ENCODE measurements at regions not wholly inside any gene's neighbourhood (a gene's known extent, or its start where the extent isn't known, plus 50 kb on each side); places are given as distances from the start of the nearest gene placed in this dataset.

DNA sequence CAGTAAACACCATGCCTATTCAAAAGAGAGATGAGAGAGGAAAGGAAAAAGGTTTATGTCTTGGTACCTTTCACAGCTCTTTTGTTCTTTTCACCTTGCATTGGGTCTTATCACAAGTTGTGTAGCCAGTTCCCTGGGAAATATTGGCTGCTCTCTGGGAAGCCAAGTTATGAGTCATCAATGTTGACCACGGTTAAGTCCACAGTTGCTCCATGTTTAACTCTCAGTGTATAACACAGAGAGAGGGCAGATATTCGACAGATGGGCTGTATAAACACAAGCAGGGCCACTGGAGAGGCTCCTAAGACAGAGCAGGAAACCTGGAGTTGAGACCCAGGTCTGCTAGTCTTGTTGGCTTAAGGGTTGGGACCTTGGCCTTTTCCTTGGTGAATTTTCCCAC lies 718.6 kb downstream of the QKI start:
- H3K36me3 ChIP-seq (ENCODE audit: control insufficient read depth, insufficient read depth, low read length): no peaks in the 10 kb centered on the region
- H3K4me1 ChIP-seq (ENCODE audit: control insufficient read depth, insufficient read depth, low read length): no peaks in the 10 kb centered on the region
- no peak overlapping the region for H3K4me3 ChIP-seq (ENCODE audit: low read depth, low read length)

DNA sequence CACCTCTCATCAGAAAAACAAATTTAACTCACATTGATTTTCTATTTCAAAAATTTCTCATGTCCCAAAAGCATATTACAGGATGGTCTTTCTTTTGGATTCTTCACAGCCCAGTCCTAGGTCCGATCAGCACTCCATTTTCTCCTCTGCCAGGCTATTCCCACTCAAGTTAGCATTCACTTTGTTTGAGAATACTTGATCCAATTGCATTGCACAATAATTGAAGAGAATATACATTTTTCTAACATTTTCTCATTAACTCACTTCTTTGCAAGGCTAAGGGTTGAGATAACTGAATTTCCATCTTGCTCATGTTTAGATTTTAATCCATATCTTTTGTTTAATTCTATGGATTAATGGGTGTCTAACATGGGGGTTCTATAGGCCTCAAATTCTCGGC lies 716.1 kb downstream of the QKI start:
- no peaks in the 10 kb centered on the region for H3K36me3 ChIP-seq (ENCODE audit: control insufficient read depth, insufficient read depth, low read length)
- H3K27ac ChIP-seq (ENCODE audit: low read depth, low read length): no peak overlapping the region
- no peaks in the 10 kb centered on the region for H3K4me1 ChIP-seq (ENCODE audit: control insufficient read depth, insufficient read depth, low read length)

More for the DNA sequence above, 718.6 kb downstream of the QKI start:
- Histone ChIP-seq H3K27ac (ENCODE audit: low read depth, low read length) (no peak overlapping the region), H3K27me3 (ENCODE audit: control insufficient read depth, insufficient read depth, low read length) (no peaks in the 10 kb centered on the region), H3K9me3 (ENCODE audit: control insufficient read depth, insufficient read depth, low read depth, low read length) (no peaks in the 10 kb centered on the region), H3K9ac (ENCODE audit: low read length) (no peak overlapping the region)

DNA sequence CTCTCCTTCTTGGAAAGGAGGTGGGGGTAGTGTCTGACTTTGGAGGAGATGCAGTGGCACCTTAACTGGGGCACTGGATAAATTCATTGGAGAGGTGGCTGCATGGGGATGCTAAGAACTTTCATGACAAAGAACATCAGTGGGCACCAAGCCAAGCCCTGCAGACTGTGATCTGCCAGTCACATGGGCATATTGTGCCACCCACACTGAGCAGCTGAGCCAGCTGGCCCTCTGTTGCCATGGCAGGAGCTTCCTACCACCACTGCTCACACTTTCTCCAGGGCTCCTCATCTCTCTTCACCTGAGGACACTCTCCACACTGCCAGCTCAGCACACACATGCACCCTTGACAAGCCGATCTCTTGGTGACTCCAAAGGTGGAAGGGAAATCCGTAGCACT lies 715.6 kb downstream of the QKI start:
- Histone ChIP-seq H3K4me1 (ENCODE audit: control insufficient read depth, insufficient read depth, low read length) (no peaks in the 10 kb centered on the region), H3K9me3 (ENCODE audit: control insufficient read depth, insufficient read depth, low read depth, low read length) (no peaks in the 10 kb centered on the region), H3K36me3 (ENCODE audit: control insufficient read depth, insufficient read depth, low read length) (no peaks in the 10 kb centered on the region), H3K27ac (ENCODE audit: low read depth, low read length) (no peak overlapping the region), H3K27me3 (ENCODE audit: control insufficient read depth, insufficient read depth, low read length) (no peaks in the 10 kb centered on the region), H3K9ac (ENCODE audit: low read length) (no peak overlapping the region), H3K4me3 (ENCODE audit: low read depth, low read length) (no peak overlapping the region)

More for the DNA sequence above, 716.1 kb downstream of the QKI start:
- H3K4me3 ChIP-seq (ENCODE audit: low read depth, low read length): no peak overlapping the region
- H3K27me3 ChIP-seq (ENCODE audit: control insufficient read depth, insufficient read depth, low read length): no peaks in the 10 kb centered on the region
- no peaks in the 10 kb centered on the region for H3K9me3 ChIP-seq (ENCODE audit: control insufficient read depth, insufficient read depth, low read depth, low read length)
- no peak overlapping the region for H3K9ac ChIP-seq (ENCODE audit: low read length)

DNA sequence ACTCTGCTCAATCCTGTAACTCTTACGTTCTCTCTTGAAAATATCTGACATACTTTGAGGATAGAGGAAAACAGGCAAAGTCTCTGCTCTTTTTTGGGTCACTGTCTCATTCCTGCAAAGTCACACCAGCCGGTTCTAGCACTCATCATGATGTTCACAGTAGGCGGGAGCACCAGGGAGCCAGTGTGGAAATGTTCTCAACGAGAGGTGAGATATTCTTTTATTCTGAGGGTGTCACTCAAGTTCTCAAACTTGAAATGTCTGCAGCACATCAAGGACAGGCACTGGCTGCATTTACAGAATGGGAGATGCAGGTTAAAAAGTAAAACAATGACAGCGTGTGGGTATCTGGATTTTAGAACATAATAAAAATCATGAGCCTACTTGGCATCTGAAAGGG lies 714.7 kb downstream of the QKI start:
- Histone ChIP-seq H3K4me1 (ENCODE audit: control insufficient read depth, insufficient read depth, low read length) (no peaks in the 10 kb centered on the region), H3K9me3 (ENCODE audit: control insufficient read depth, insufficient read depth, low read depth, low read length) (no peaks in the 10 kb centered on the region), H3K27me3 (ENCODE audit: control insufficient read depth, insufficient read depth, low read length) (no peaks in the 10 kb centered on the region), H3K27ac (ENCODE audit: low read depth, low read length) (no peak overlapping the region), H3K9ac (ENCODE audit: low read length) (no peak overlapping the region), H3K4me3 (ENCODE audit: low read depth, low read length) (no peak overlapping the region), H3K36me3 (ENCODE audit: control insufficient read depth, insufficient read depth, low read length) (no peaks in the 10 kb centered on the region)

DNA sequence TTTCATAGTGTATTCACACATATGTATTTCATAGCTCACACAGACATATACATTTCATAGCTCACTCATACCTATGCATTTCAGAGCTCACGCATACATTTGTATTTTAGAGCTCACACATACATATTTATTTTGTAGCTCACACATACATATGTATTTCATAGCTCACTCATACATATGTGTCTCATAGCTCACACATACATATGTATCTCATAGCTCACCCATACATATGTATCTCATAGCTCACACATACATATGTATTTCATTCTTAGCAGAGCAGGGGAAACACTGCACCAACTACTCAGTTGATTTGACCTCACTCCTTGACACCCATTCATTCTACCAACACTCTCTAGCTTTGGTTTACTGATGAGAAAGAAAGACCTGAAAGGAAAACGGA lies 713.6 kb downstream of the QKI start:
- no peak overlapping the region for H3K27ac ChIP-seq (ENCODE audit: low read depth, low read length)
- H3K4me1 ChIP-seq (ENCODE audit: control insufficient read depth, insufficient read depth, low read length): no peaks in the 10 kb centered on the region
- no peaks in the 10 kb centered on the region for H3K36me3 ChIP-seq (ENCODE audit: control insufficient read depth, insufficient read depth, low read length)
- no peak overlapping the region for H3K9ac ChIP-seq (ENCODE audit: low read length)
- H3K27me3 ChIP-seq (ENCODE audit: control insufficient read depth, insufficient read depth, low read length): no peaks in the 10 kb centered on the region
- H3K9me3 ChIP-seq (ENCODE audit: control insufficient read depth, insufficient read depth, low read depth, low read length): no peaks in the 10 kb centered on the region
- no peak overlapping the region for H3K4me3 ChIP-seq (ENCODE audit: low read depth, low read length)

DNA sequence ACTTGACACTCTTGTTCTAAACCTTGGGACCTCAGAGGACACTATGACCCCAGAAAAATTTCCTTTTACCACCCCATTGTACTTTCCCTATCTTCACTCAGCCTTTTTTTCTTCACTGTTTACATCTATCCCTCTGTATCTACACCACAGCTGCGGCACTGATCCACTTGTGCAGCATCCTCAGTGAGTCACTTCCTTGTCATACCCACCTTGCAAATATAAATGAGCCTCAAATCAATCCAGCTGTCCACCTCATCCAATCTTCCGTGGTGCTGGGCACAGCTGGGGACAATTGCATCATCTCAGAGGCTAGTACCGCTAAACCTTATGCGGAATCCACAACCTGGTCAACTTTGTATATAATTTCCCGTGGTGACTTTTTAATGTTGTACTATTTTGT lies 710.5 kb downstream of the QKI start:
- Histone ChIP-seq H3K9me3 (ENCODE audit: control insufficient read depth, insufficient read depth, low read depth, low read length) (peaks cover 5% of the 10 kb centered on the region; the same call in 1 of the 2 replicates), H3K36me3 (ENCODE audit: control insufficient read depth, insufficient read depth, low read length) (no peaks in the 10 kb centered on the region), H3K4me3 (ENCODE audit: low read depth, low read length) (no peak overlapping the region), H3K27me3 (ENCODE audit: control insufficient read depth, insufficient read depth, low read length) (no peaks in the 10 kb centered on the region), H3K9ac (ENCODE audit: low read length) (no peak overlapping the region), H3K4me1 (ENCODE audit: control insufficient read depth, insufficient read depth, low read length) (no peaks in the 10 kb centered on the region), H3K27ac (ENCODE audit: low read depth, low read length) (no peak overlapping the region)

DNA sequence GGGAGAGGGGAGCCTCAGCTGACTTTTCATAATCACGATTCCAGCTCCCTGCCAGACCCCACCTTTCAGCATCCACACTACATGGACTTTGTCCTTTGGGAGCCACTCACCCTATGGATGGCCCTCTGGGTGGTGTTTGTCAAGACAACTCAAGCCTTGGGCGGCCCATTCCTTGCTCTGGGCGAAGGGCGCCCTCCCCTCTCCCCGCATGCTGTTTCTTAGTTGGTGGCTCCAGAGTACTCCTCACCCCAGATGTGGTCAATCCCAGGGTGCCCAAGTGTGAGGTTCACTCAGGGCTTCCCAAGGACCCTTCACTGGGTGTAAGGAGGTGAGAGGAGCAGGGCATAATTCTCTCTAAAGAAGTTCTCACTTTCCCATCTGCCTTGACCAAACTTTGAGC lies 710.0 kb downstream of the QKI start:
- Histone ChIP-seq H3K36me3 (ENCODE audit: control insufficient read depth, insufficient read depth, low read length) (no peaks in the 10 kb centered on the region), H3K27me3 (ENCODE audit: control insufficient read depth, insufficient read depth, low read length) (no peaks in the 10 kb centered on the region), H3K4me1 (ENCODE audit: control insufficient read depth, insufficient read depth, low read length) (no peaks in the 10 kb centered on the region), H3K27ac (ENCODE audit: low read depth, low read length) (no peak overlapping the region), H3K9ac (ENCODE audit: low read length) (no peak overlapping the region), H3K4me3 (ENCODE audit: low read depth, low read length) (no peak overlapping the region), H3K9me3 (ENCODE audit: control insufficient read depth, insufficient read depth, low read depth, low read length) (peaks cover 5% of the 10 kb centered on the region; the same call in 1 of the 2 replicates)

DNA sequence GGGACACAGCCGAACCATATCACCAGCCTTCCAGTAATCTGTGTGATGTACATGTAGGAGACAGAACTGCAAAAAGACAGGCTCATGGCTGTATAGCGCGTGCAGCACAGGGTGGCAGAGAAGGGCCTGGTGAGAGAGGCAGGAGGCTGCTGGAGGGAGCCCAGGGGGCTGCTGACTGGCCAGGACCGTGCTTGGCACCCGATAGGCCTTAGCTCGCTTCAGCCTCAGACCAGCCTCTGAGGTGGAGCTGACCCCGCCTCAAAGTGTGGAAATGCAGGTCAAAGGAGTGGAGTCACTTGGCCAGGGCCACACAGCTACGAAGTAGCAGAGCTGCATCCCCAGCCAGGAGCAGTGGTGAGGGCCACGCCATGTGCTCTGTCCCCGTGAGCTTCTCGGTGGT lies 707.6 kb downstream of the QKI start:
- Histone ChIP-seq H3K36me3 (ENCODE audit: control insufficient read depth, insufficient read depth, low read length) (no peaks in the 10 kb centered on the region), H3K9ac (ENCODE audit: low read length) (no peak overlapping the region), H3K27ac (ENCODE audit: low read depth, low read length) (no peak overlapping the region), H3K4me1 (ENCODE audit: control insufficient read depth, insufficient read depth, low read length) (no peaks in the 10 kb centered on the region), H3K4me3 (ENCODE audit: low read depth, low read length) (no peak overlapping the region), H3K27me3 (ENCODE audit: control insufficient read depth, insufficient read depth, low read length) (no peaks in the 10 kb centered on the region), H3K9me3 (ENCODE audit: control insufficient read depth, insufficient read depth, low read depth, low read length) (peaks cover 5% of the 10 kb centered on the region; the same call in 1 of the 2 replicates)

DNA sequence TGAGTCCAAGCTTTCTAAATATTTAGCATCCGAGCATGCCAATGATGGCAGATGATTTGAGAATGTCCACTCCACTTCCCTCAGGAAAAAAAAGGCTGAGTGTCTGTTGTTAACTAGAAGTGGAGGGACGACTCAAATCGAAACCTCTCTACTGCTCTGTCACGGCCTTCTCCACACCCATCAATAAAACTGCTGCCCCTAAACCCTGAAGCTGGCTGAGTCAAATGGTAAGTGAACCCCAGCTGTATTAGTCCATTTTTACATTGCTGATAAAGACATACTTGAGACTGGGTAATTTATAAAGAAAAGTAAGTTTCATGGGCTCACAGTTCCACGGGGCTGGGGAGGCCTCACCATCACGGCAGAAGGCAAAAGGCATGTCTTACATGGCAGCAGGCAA lies 707.0 kb downstream of the QKI start:
- Histone ChIP-seq H3K36me3 (ENCODE audit: control insufficient read depth, insufficient read depth, low read length) (no peaks in the 10 kb centered on the region), H3K9me3 (ENCODE audit: control insufficient read depth, insufficient read depth, low read depth, low read length) (peaks cover 5% of the 10 kb centered on the region; the same call in 1 of the 2 replicates), H3K27me3 (ENCODE audit: control insufficient read depth, insufficient read depth, low read length) (no peaks in the 10 kb centered on the region), H3K4me1 (ENCODE audit: control insufficient read depth, insufficient read depth, low read length) (no peaks in the 10 kb centered on the region), H3K27ac (ENCODE audit: low read depth, low read length) (no peak overlapping the region), H3K4me3 (ENCODE audit: low read depth, low read length) (no peak overlapping the region), H3K9ac (ENCODE audit: low read length) (no peak overlapping the region)

DNA sequence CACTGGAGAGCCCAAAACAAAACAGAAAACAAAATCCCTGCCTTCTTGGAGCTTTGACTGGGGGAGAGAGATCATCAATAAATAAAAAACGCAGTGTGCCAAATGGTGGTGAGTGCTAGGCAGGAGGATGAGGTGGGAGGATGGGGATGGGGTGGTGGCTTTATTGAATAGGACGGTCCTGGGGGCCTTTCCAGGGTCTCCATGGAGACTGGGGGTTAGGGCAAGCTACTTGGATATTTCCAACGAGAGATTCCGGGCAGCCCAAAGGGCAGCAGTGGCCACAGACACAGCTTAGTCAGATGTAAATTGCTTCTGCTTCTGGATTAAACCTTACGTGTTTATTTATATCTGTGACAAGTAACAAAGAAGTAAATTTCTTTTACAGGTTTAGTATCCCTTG lies 700.1 kb downstream of the QKI start:
- H3K4me1 ChIP-seq (ENCODE audit: control insufficient read depth, insufficient read depth, low read length): no peaks in the 10 kb centered on the region
- H3K27me3 ChIP-seq (ENCODE audit: control insufficient read depth, insufficient read depth, low read length): no peaks in the 10 kb centered on the region
- peaks cover 7% of the 10 kb centered on the region; the same call in 1 of the 2 replicates for H3K9me3 ChIP-seq (ENCODE audit: control insufficient read depth, insufficient read depth, low read depth, low read length)
- H3K36me3 ChIP-seq (ENCODE audit: control insufficient read depth, insufficient read depth, low read length): no peaks in the 10 kb centered on the region
- H3K27ac ChIP-seq (ENCODE audit: low read depth, low read length): no peak overlapping the region
- H3K9ac ChIP-seq (ENCODE audit: low read length): no peak overlapping the region
- H3K4me3 ChIP-seq (ENCODE audit: low read depth, low read length): no peak overlapping the region

DNA sequence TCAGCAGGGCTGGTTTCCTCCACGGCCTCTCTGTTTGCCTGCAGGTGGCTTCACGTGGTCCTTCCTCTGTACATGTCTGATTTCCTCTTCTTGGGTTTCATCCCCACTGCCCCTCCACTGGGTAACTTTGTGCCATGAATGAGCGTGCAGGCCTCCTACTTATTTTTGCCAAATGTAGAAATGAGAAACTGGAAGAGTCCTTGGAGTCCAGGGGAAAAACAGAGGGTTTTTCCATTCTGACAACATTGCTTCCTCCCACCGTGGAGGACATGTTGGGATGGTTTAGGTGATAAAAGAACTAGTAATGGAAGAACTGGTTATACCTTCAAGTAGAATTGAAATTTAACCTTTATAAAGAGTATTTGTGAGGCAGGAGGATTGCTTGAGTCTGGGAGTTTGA lies 699.5 kb downstream of the QKI start:
- no peaks in the 10 kb centered on the region for H3K27me3 ChIP-seq (ENCODE audit: control insufficient read depth, insufficient read depth, low read length)

DNA sequence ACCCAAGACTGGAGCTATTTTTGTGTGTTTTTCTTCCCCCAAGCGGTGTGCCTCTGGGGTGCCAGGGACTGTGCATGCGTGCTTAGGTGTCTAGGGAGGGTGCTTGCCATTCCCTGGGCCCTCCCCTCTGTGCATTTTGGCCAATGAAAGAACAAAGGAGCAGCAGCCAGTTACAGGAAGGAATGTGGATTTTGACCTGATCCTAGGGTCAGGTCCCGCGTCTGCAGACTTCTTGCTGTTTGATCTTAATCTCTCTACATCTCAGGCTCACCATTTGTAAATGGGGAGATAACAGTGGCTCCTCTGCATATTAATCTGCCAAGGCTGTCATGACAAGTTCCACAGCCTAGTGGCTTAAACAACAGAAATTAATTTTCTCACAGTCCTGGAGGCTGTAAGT lies 699.1 kb downstream of the QKI start:
- Histone ChIP-seq H3K9ac (ENCODE audit: low read length) (no peak overlapping the region), H3K27ac (ENCODE audit: low read depth, low read length) (no peak overlapping the region), H3K9me3 (ENCODE audit: control insufficient read depth, insufficient read depth, low read depth, low read length) (peaks cover 7% of the 10 kb centered on the region; the same call in 1 of the 2 replicates), H3K4me1 (ENCODE audit: control insufficient read depth, insufficient read depth, low read length) (no peaks in the 10 kb centered on the region), H3K27me3 (ENCODE audit: control insufficient read depth, insufficient read depth, low read length) (no peaks in the 10 kb centered on the region), H3K36me3 (ENCODE audit: control insufficient read depth, insufficient read depth, low read length) (no peaks in the 10 kb centered on the region), H3K4me3 (ENCODE audit: low read depth, low read length) (no peak overlapping the region)

More for the DNA sequence above, 699.5 kb downstream of the QKI start:
- Histone ChIP-seq H3K36me3 (ENCODE audit: control insufficient read depth, insufficient read depth, low read length) (no peaks in the 10 kb centered on the region), H3K27ac (ENCODE audit: low read depth, low read length) (no peak overlapping the region), H3K4me3 (ENCODE audit: low read depth, low read length) (no peak overlapping the region), H3K9ac (ENCODE audit: low read length) (no peak overlapping the region), H3K4me1 (ENCODE audit: control insufficient read depth, insufficient read depth, low read length) (no peaks in the 10 kb centered on the region), H3K9me3 (ENCODE audit: control insufficient read depth, insufficient read depth, low read depth, low read length) (peaks cover 7% of the 10 kb centered on the region; the same call in 1 of the 2 replicates)
